Endothelial cell of umbilical vein (primary cell): ENCODE measurements at regions not wholly inside any gene's neighbourhood (a gene's known extent, or its start where the extent isn't known, plus 50 kb on each side); places are given as distances from the start of the nearest gene placed in this dataset.

Source experiments
- BruUV-seq: library from RNA; stranded (reverse); fragments of 400-500 nt; replicated peaks from 2 replicates; lab custom pipeline; 2021; lab: Mats Ljungman, UMichigan
- CTCF ChIA-PET: fragments of 300-600, 350-600 bp; sonication (Branson Sonifier 250); formaldehyde crosslinking; loops from one replicate; lab custom pipeline; 2021; ENCODE audit warnings: antibody characterized with exemption, inconsistent platforms; lab: Charles Lee
- POLR2A ChIA-PET: fragments of 300-600, 350-600 bp; sonication (Branson Sonifier 250); formaldehyde crosslinking; loops from one replicate; lab custom pipeline; 2021; ENCODE audit warnings: antibody characterized with exemption, inconsistent platforms; lab: Charles Lee
- DNase-seq: peaks from one replicate; pipeline ENCODE4 v3.0.0-alpha.2; 2011; ENCODE audit warnings: low read depth, low spot score
- FAIRE-seq: peaks from 2 replicates; lab custom pipeline; 2011; peaks lifted over from hg19 to GRCh38; lab: Jason Lieb, UNC
- H2AFZ ChIP-seq: 2 replicates; pipeline ENCODE4 v1.6.0; 2012; ENCODE audit warnings: low read depth, low read length, control low read depth, inconsistent platforms
- H3K27ac ChIP-seq: 2 replicates; pipeline ENCODE4 v1.5.1; 2011; ENCODE audit warnings: low read depth, mild to moderate bottlenecking, control low read depth, low read length, moderate library complexity; ENCODE audit not compliant: insufficient read depth
- H3K27me3 ChIP-seq, 2 experiments: 2 replicates each; pipeline versions ENCODE4 v1.6.0 to v1.6.1; 2011; ENCODE audit warnings: low read length in 2 of 2, mixed read lengths in 1 of 2; ENCODE audit not compliant: control insufficient read depth in 2 of 2, insufficient read depth in 2 of 2
- H3K36me3 ChIP-seq, 2 experiments: 2 replicates in 1 of 2; 3 replicates in 1 of 2; pipeline ENCODE4 v1.5.1; 2011; ENCODE audit warnings: low read length in 2 of 2, mild to moderate bottlenecking in 1 of 2, moderate library complexity in 1 of 2; ENCODE audit not compliant: control insufficient read depth in 2 of 2, insufficient read depth in 2 of 2; ENCODE audit errors: extremely low read depth in 1 of 2
- H3K4me1 ChIP-seq: 3 replicates; pipeline ENCODE4 v1.5.1; 2011; ENCODE audit warnings: mild to moderate bottlenecking, low read length; ENCODE audit not compliant: control insufficient read depth, insufficient read depth; ENCODE audit errors: extremely low read depth
- H3K4me2 ChIP-seq: 2 replicates; pipeline ENCODE4 v1.6.1; 2011; ENCODE audit warnings: low read length, control low read depth, mixed read lengths; ENCODE audit not compliant: insufficient read depth
- H3K4me3 ChIP-seq, 3 experiments: fragments of 200-600 bp in 1 of 3; sonication (generic), shearing (Covaris generic) in 1 of 3; replicated peaks in 1 of 3; 2 replicates each; pipeline ENCODE4 v1.5.1; 2011 to 2016; ENCODE audit warnings: control low read depth in 3 of 3, low read length in 3 of 3, mild to moderate bottlenecking in 2 of 3, inconsistent platforms in 1 of 3, low read depth in 1 of 3, moderate library complexity in 1 of 3; ENCODE audit not compliant: insufficient read depth in 1 of 3
- H3K79me2 ChIP-seq: 2 replicates; pipeline ENCODE4 v1.6.0; 2012; ENCODE audit warnings: low read length, inconsistent platforms; ENCODE audit not compliant: control insufficient read depth, insufficient read depth
- H3K9ac ChIP-seq: replicated peaks from 2 replicates; pipeline ENCODE3; 2011; ENCODE audit warnings: low read length, control low read depth; ENCODE audit not compliant: insufficient read depth; ENCODE audit errors: extremely low read depth
- H3K9me1 ChIP-seq: replicated peaks from 3 replicates; pipeline ENCODE4 v1.6.0; 2011; ENCODE audit warnings: mild to moderate bottlenecking, low read length; ENCODE audit not compliant: control insufficient read depth, insufficient read depth; ENCODE audit errors: extremely low read depth
- H3K9me3 ChIP-seq: replicated peaks from 2 replicates; pipeline ENCODE4 v1.5.1; 2012; ENCODE audit warnings: low read length, inconsistent platforms; ENCODE audit not compliant: control insufficient read depth, insufficient read depth
- H4K20me1 ChIP-seq: replicated peaks from 2 replicates; pipeline ENCODE3; 2011; ENCODE audit warnings: mild to moderate bottlenecking, low read length; ENCODE audit not compliant: control insufficient read depth, insufficient read depth; ENCODE audit errors: extremely low read depth
- EZH2 ChIP-seq: IDR thresholded peaks from 2 replicates; pipeline ENCODE4 v1.6.1; 2012; ENCODE audit warnings: borderline replicate concordance, low read depth, mild to moderate bottlenecking, moderate library complexity, low read length, inconsistent platforms; ENCODE audit not compliant: severe bottlenecking
- FOS ChIP-seq: IDR thresholded peaks from 2 replicates; pipeline ENCODE4 v1.6.1; 2011; ENCODE audit warnings: mild to moderate bottlenecking, low read length, moderate library complexity, borderline replicate concordance; ENCODE audit not compliant: insufficient read depth
- JUN ChIP-seq: IDR thresholded peaks from 2 replicates; pipeline ENCODE4 v1.6.1; 2011; ENCODE audit warnings: borderline replicate concordance, low read depth; ENCODE audit not compliant: insufficient read length, insufficient read depth
- MYC ChIP-seq: IDR thresholded peaks from one replicate; pipeline ENCODE4 v1.6.1; 2011; ENCODE audit warnings: mild to moderate bottlenecking, low read depth, low read length
- POLR2A ChIP-seq: IDR thresholded peaks from 2 replicates; pipeline ENCODE4 v1.6.1; 2012; ENCODE audit warnings: low read depth, mild to moderate bottlenecking, control low read depth, low read length
- POLR2AphosphoS5 ChIP-seq: IDR thresholded peaks from 2 replicates; pipeline ENCODE4 v1.6.1; 2012; ENCODE audit warnings: low read depth, mild to moderate bottlenecking, control low read depth, low read length, moderate library complexity; ENCODE audit not compliant: insufficient read depth
- dilution Hi-C: fragments of 300-500 bp; cut with MboI; formaldehyde crosslinking; loops from one replicate; pipeline ENCODE4 v1.15.0; 2019; ENCODE audit warnings: low sequenced_read_pairs; ENCODE audit not compliant: extremely low pct_ligation_motif_present
- intact Hi-C: fragments of 100-400 bp; cut with micrococcal nuclease; formaldehyde crosslinking; loops from one replicate; pipeline ENCODE4 v1.10.0; 2022
- TF ChIP-seq, protein P1 (sequence below), 2 donors: IDR thresholded peaks; 1 replicate in 1 of 2; 2 replicates in 1 of 2; pipeline ENCODE4 v1.5.1; 2011; ENCODE audit warnings: low read length in 2 of 2, mild to moderate bottlenecking in 2 of 2, moderate library complexity in 2 of 2, control low read depth in 1 of 2, inconsistent platforms in 1 of 2, low read depth in 1 of 2; ENCODE audit not compliant: insufficient read depth in 1 of 2; ENCODE audit errors: extremely low read depth in 1 of 2
- TF ChIP-seq, protein P2 (sequence below): IDR thresholded peaks from 2 replicates; pipeline ENCODE4 v1.6.1; 2011; ENCODE audit not compliant: insufficient read depth, insufficient read length

DNA sequence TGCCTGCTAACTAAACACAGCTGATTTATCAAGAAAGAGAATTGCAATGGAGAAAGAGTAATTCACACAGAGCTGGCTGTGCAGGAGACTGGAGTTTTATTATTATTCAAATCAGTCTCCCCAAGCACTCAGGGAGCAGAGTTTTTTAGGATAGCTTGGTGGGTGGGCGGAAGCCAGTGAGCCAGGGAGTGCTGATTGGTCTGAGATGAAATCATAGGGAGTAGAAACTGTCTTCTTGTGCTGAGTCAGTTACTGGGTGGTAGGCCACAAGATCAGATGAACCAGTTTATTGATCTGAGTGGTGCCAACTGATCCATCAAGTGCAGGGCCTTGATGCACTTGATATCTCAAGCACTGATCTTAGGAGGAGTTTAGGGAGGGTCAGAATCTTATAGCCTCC lies 891.9 kb upstream of the CADM2 start:
- FAIRE-seq, result no peak
- intact Hi-C loops (no loop called here), dilution Hi-C loops (no loop called here)
- no peaks in the 10 kb centered on the region for H4K20me1 ChIP-seq
- H3K9me1 ChIP-seq, result no peaks in the 10 kb centered on the region
- H3K27ac ChIP-seq, result no peak overlapping the region
- POLR2A ChIA-PET, result no interaction called here
- H3K27me3 ChIP-seq, result no peaks in the 10 kb centered on the region
- no peak overlapping the region for H3K9ac ChIP-seq
- no peaks in the 10 kb centered on the region for H3K4me1 ChIP-seq
- H3K79me2 ChIP-seq, result no peaks in the 10 kb centered on the region
- no peaks in the 10 kb centered on the region for H3K36me3 ChIP-seq
- no peak overlapping the region for H3K4me3 ChIP-seq
- CTCF ChIA-PET, result no interaction called here
- no peak overlapping the region for H2AFZ ChIP-seq
- TF ChIP-seq JUN (no peak), EZH2 (no peak), POLR2AphosphoS5 (no peak), FOS (no peak), POLR2A (no peak), MYC (no peak)
- TF ChIP-seq, protein P1, sequence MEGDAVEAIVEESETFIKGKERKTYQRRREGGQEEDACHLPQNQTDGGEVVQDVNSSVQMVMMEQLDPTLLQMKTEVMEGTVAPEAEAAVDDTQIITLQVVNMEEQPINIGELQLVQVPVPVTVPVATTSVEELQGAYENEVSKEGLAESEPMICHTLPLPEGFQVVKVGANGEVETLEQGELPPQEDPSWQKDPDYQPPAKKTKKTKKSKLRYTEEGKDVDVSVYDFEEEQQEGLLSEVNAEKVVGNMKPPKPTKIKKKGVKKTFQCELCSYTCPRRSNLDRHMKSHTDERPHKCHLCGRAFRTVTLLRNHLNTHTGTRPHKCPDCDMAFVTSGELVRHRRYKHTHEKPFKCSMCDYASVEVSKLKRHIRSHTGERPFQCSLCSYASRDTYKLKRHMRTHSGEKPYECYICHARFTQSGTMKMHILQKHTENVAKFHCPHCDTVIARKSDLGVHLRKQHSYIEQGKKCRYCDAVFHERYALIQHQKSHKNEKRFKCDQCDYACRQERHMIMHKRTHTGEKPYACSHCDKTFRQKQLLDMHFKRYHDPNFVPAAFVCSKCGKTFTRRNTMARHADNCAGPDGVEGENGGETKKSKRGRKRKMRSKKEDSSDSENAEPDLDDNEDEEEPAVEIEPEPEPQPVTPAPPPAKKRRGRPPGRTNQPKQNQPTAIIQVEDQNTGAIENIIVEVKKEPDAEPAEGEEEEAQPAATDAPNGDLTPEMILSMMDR (IDR thresholded peaks at IDR 0.05; ENCODE audit: extremely low read depth in 1 of 2, insufficient read depth in 1 of 2, low read depth in 1 of 2, low read length in 2 of 2), result no peak
- TF ChIP-seq, protein P2, sequence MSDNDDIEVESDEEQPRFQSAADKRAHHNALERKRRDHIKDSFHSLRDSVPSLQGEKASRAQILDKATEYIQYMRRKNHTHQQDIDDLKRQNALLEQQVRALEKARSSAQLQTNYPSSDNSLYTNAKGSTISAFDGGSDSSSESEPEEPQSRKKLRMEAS, result no peak
- H3K9me3 ChIP-seq, result peaks cover 4% of the 10 kb centered on the region
- no TSS peak for BruUV-seq
- no peak for DNase-seq
- no peak overlapping the region for H3K4me2 ChIP-seq
